ENCODE measurements at regions not wholly inside any gene's neighbourhood (a gene's known extent, or its start where the extent isn't known, plus 50 kb on each side); places are given as distances from the start of the nearest gene placed in this dataset.

GRCh38 chr4:52197306-52197705 is 146.2 kb downstream of the SPATA18 start:
- no peak for TF ChIP-seq EZH2 (IDR thresholded peaks at IDR 0.05; ENCODE audit: low read length)
- TF ChIP-seq, protein P1, sequence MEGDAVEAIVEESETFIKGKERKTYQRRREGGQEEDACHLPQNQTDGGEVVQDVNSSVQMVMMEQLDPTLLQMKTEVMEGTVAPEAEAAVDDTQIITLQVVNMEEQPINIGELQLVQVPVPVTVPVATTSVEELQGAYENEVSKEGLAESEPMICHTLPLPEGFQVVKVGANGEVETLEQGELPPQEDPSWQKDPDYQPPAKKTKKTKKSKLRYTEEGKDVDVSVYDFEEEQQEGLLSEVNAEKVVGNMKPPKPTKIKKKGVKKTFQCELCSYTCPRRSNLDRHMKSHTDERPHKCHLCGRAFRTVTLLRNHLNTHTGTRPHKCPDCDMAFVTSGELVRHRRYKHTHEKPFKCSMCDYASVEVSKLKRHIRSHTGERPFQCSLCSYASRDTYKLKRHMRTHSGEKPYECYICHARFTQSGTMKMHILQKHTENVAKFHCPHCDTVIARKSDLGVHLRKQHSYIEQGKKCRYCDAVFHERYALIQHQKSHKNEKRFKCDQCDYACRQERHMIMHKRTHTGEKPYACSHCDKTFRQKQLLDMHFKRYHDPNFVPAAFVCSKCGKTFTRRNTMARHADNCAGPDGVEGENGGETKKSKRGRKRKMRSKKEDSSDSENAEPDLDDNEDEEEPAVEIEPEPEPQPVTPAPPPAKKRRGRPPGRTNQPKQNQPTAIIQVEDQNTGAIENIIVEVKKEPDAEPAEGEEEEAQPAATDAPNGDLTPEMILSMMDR (optimal IDR thresholded peaks at IDR 0.05 in 1 of 3, IDR thresholded peaks at IDR 0.05 in 1 of 3, conservative IDR thresholded peaks at IDR 0.05 in 1 of 3; ENCODE audit: extremely low read depth in 1 of 3, insufficient read depth in 2 of 3, low read length in 3 of 3): no peak
